Mammary epithelial cell (primary cell): ENCODE measurements at regions not wholly inside any gene's neighbourhood (a gene's known extent, or its start where the extent isn't known, plus 50 kb on each side); places are given as distances from the start of the nearest gene placed in this dataset.

Source experiments
- CTCF ChIP-seq, 2 donors: IDR thresholded peaks in 1 of 2; conservative IDR thresholded peaks in 1 of 2; 2 replicates each; pipeline ENCODE4 v1.5.1; 2011 to 2012; ENCODE audit warnings: inconsistent platforms in 2 of 2, low read length in 2 of 2, mild to moderate bottlenecking in 2 of 2, control low read depth in 1 of 2, low read depth in 1 of 2; ENCODE audit not compliant: insufficient read depth in 1 of 2; ENCODE audit errors: extremely low read depth in 1 of 2
- EZH2 ChIP-seq: IDR thresholded peaks from 2 replicates; pipeline ENCODE4 v1.6.1; 2012; ENCODE audit warnings: low read length, inconsistent platforms, borderline replicate concordance

DNA sequence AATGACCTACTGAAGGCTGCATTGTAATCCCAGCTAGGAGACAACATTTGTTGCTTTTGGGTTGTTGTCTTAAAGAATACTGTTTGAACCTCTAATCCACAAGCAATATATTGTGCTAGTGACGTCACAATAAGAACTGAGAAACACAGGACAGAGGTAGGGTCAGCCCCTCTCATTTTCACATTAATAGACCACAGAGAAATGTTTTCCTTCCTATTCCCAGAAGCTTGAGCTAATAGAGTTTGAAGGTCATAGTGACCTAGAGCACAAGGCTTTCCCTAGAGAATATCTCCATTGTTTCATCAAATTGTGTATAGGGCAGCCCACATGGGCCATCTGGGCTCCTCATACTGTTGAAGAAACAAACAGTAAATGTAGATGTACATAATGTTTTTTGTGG lies 300.9 kb upstream of the AKR1E2 start:
- TF ChIP-seq CTCF (conservative IDR thresholded peaks at IDR 0.05 in 1 of 2, IDR thresholded peaks at IDR 0.05 in 1 of 2; ENCODE audit: extremely low read depth in 1 of 2, insufficient read depth in 1 of 2, low read depth in 1 of 2, low read length in 2 of 2) (no peak), EZH2 (no peak)
